ENCODE measurements at regions not wholly inside any gene's neighbourhood (a gene's known extent, or its start where the extent isn't known, plus 50 kb on each side); places are given as distances from the start of the nearest gene placed in this dataset.

DNA sequence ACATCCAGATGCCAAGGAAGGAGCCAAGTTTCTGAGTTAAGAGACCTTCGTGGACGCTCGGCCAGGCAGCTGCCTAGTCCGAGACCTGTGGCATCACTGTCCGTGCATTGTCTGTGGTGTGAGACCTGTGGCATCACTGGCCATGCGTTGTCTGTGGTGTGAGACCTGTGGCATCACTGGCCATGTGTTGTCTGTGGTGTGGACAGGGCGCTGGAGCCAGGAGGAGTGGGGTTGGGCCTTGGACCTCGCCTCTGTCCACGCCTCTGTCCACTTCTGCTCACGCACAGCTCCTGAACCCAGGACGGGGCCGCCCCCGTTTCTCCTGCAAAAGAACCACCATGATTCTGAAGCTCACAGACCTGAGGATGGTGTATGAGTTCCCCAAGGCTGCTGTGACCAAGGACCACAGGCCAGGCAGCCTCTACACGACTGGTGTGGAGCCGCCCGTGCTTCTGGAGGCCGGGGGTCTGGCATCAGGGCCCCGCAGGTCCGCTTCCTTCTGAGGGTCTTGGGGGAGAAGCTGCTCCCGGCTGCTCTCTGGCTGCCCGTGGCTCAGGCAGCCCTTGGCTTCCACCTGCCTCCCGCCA lies 1218.3 kb downstream of the BRD1 start:
- peaks cover 6% of the 10 kb centered on the region; the same call in 1 of the 2 replicates for H3K9me3 ChIP-seq (ENCODE audit: insufficient read depth, low read depth, low read length)
- H3K36me3 ChIP-seq (ENCODE audit: insufficient read depth, low read length), result no peaks in the 10 kb centered on the region
- H2AFZ ChIP-seq (ENCODE audit: low read length), result no peak overlapping the region
- H3K4me2 ChIP-seq (ENCODE audit: low read depth, low read length, poor library complexity, severe bottlenecking), result no peak overlapping the region
- H4K20me1 ChIP-seq (ENCODE audit: insufficient read depth, low read length, poor library complexity, severe bottlenecking), result no peaks in the 10 kb centered on the region
- H3K4me1 ChIP-seq (ENCODE audit: insufficient read depth, low read length, poor library complexity, severe bottlenecking), result no peaks in the 10 kb centered on the region
- no peaks in the 10 kb centered on the region for H3F3A ChIP-seq (ENCODE audit: low read depth)
- no peaks in the 10 kb centered on the region for H3K79me2 ChIP-seq (ENCODE audit: insufficient read depth, low read length)
- no peaks in the 10 kb centered on the region for H3K27me3 ChIP-seq (ENCODE audit: insufficient read depth, low read length, poor library complexity, severe bottlenecking)
- no peak overlapping the region for H3K4me3 ChIP-seq (ENCODE audit: low read length, poor library complexity, severe bottlenecking)
- no peaks in the 10 kb centered on the region for H3K9me2 ChIP-seq (replicated peaks; ENCODE audit: low read depth, low read length)
- TF ChIP-seq, protein P1, sequence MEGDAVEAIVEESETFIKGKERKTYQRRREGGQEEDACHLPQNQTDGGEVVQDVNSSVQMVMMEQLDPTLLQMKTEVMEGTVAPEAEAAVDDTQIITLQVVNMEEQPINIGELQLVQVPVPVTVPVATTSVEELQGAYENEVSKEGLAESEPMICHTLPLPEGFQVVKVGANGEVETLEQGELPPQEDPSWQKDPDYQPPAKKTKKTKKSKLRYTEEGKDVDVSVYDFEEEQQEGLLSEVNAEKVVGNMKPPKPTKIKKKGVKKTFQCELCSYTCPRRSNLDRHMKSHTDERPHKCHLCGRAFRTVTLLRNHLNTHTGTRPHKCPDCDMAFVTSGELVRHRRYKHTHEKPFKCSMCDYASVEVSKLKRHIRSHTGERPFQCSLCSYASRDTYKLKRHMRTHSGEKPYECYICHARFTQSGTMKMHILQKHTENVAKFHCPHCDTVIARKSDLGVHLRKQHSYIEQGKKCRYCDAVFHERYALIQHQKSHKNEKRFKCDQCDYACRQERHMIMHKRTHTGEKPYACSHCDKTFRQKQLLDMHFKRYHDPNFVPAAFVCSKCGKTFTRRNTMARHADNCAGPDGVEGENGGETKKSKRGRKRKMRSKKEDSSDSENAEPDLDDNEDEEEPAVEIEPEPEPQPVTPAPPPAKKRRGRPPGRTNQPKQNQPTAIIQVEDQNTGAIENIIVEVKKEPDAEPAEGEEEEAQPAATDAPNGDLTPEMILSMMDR (conservative IDR thresholded peaks at IDR 0.05; ENCODE audit: low read length), result no peak
- TF ChIP-seq EZH2phosphoT487 (IDR thresholded peaks at IDR 0.05; ENCODE audit: borderline replicate concordance), result no peak
- H3K9ac ChIP-seq (ENCODE audit: low read depth, low read length, poor library complexity, severe bottlenecking), result no peak overlapping the region

DNA sequence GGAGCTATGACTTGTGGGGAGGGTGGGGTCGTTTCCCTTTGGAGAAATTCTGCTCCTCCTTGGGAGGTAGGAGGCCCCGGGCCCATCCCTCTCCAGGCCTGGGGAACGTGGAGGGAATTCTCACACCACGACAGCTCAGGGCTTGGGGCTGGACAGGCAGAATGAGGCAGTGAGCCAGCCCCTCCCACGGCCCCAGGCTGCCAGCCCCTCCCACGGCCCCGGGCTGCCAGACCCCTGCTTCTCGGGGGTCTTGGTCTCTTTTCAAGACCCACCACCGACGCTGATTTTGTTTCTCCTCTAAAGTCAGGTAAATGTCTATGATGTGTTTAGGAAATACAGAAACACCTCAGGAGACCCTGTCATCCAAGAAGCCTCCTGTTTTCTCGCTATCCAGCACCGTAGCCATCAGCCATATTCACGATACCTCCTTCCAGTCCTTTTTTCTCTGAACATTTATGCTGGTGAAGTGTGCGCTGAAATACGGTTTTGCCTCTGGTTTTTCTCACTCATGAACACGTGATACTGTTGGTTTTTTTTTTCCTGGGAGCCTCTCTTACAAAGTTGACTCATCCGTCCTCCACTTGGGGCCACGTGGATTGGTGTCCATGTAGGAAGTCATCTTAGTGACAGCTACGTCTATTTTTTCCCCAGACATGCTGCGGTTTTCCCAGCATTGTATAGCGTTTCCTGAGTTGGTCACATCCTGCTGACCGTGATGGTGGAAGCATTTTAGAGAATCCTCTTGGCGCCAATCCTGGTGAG lies 1219.6 kb downstream of the BRD1 start:
- no peaks in the 10 kb centered on the region for H3K27me3 ChIP-seq (ENCODE audit: insufficient read depth, low read length, poor library complexity, severe bottlenecking)
- TF ChIP-seq, protein P1 (conservative IDR thresholded peaks at IDR 0.05; ENCODE audit: low read length), result no peak
- no peak for TF ChIP-seq EZH2phosphoT487 (IDR thresholded peaks at IDR 0.05; ENCODE audit: borderline replicate concordance)
- H2AFZ ChIP-seq (ENCODE audit: low read length), result no peak overlapping the region
- H3K9me2 ChIP-seq (replicated peaks; ENCODE audit: low read depth, low read length), result no peaks in the 10 kb centered on the region
- H3K36me3 ChIP-seq (ENCODE audit: insufficient read depth, low read length), result no peaks in the 10 kb centered on the region
- no peaks in the 10 kb centered on the region for H3F3A ChIP-seq (ENCODE audit: low read depth)
- H3K4me2 ChIP-seq (ENCODE audit: low read depth, low read length, poor library complexity, severe bottlenecking), result no peak overlapping the region
- no peaks in the 10 kb centered on the region for H3K79me2 ChIP-seq (ENCODE audit: insufficient read depth, low read length)
- no peak overlapping the region for H3K9ac ChIP-seq (ENCODE audit: low read depth, low read length, poor library complexity, severe bottlenecking)
- H3K4me3 ChIP-seq (ENCODE audit: low read length, poor library complexity, severe bottlenecking), result no peak overlapping the region
- peaks cover 6% of the 10 kb centered on the region; the same call in 1 of the 2 replicates for H3K9me3 ChIP-seq (ENCODE audit: insufficient read depth, low read depth, low read length)
- no peaks in the 10 kb centered on the region for H3K4me1 ChIP-seq (ENCODE audit: insufficient read depth, low read length, poor library complexity, severe bottlenecking)
- no peaks in the 10 kb centered on the region for H4K20me1 ChIP-seq (ENCODE audit: insufficient read depth, low read length, poor library complexity, severe bottlenecking)

DNA sequence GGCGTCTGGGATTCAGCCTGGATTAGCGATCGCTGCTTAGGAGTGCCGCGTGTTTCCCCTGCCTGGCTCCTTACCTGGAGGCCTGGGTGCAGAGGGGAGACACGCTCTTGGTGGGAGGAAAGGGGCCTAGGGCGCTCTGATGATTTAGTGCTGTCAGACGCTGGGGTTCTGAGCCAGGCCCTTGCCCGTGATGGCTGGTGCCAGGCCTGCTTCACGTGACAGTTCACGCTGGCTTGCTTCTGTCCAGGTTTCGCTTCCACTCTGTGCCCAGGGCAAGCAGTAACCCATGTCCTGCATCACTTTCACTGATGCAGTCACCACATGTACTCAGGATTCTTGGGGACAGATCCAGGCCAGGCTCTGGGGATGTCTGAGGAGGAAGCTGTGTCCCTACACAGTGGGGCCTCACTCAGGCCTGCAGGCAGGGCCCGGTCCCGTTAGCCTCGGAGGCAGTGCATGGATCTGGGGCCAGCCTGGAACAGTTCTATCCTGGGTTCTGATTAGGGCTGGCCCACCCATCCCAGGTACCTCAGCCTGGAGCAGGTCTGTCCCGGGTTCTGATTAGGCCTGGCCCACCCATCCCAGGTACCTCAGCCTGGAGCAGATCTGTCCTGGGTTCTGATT lies 1220.9 kb downstream of the BRD1 start:
- Histone ChIP-seq H3K27me3 (ENCODE audit: insufficient read depth, low read length, poor library complexity, severe bottlenecking) (no peaks in the 10 kb centered on the region), H3K9ac (ENCODE audit: low read depth, low read length, poor library complexity, severe bottlenecking) (no peak overlapping the region), H2AFZ (ENCODE audit: low read length) (no peak overlapping the region), H3K79me2 (ENCODE audit: insufficient read depth, low read length) (no peaks in the 10 kb centered on the region), H3K36me3 (ENCODE audit: insufficient read depth, low read length) (no peaks in the 10 kb centered on the region), H3K9me3 (ENCODE audit: insufficient read depth, low read depth, low read length) (peaks cover 3% of the 10 kb centered on the region; the same call in 1 of the 2 replicates), H3K4me2 (ENCODE audit: low read depth, low read length, poor library complexity, severe bottlenecking) (no peak overlapping the region), H3K4me3 (ENCODE audit: low read length, poor library complexity, severe bottlenecking) (no peak overlapping the region), H3K4me1 (ENCODE audit: insufficient read depth, low read length, poor library complexity, severe bottlenecking) (no peaks in the 10 kb centered on the region), H3F3A (ENCODE audit: low read depth) (no peaks in the 10 kb centered on the region), H4K20me1 (ENCODE audit: insufficient read depth, low read length, poor library complexity, severe bottlenecking) (no peaks in the 10 kb centered on the region), H3K9me2 (replicated peaks; ENCODE audit: low read depth, low read length) (no peaks in the 10 kb centered on the region)
- TF ChIP-seq EZH2phosphoT487 (IDR thresholded peaks at IDR 0.05; ENCODE audit: borderline replicate concordance), result no peak
- TF ChIP-seq, protein P1 (conservative IDR thresholded peaks at IDR 0.05; ENCODE audit: low read length), result no peak
